ENCODE measurements at regions not wholly inside any gene's neighbourhood (a gene's known extent, or its start where the extent isn't known, plus 50 kb on each side); places are given as distances from the start of the nearest gene placed in this dataset.

GRCh38 chr5:153211076-153211475 is 279.4 kb upstream of the GRIA1 start:
- TF ChIP-seq CTCF (IDR thresholded peaks at IDR 0.05) (no peak), POLR2A (IDR thresholded peaks at IDR 0.05) (no peak), EP300 (IDR thresholded peaks at IDR 0.05) (no peak), POLR2AphosphoS5 (IDR thresholded peaks at IDR 0.05) (no peak)
